Stomach (tissue), 8 donors: ENCODE measurements at regions not wholly inside any gene's neighbourhood (a gene's known extent, or its start where the extent isn't known, plus 50 kb on each side); places are given as distances from the start of the nearest gene placed in this dataset.

Experiments used
- DNase-seq, 2 donors: peaks; one replicate each; pipeline versions ENCODE4 v3.0.0 to v3.0.0-alpha.2; 2013 to 2019
- H3K27ac ChIP-seq, 5 donors: fragments of 200-600 bp in 4 of 5; sonication (generic) in 4 of 5; one replicate each; pipeline ENCODE4 v1.5.1; 2013 to 2019; ENCODE audit warnings: mild to moderate bottlenecking in 1 of 5, moderate library complexity in 1 of 5
- H3K27me3 ChIP-seq, 3 donors: fragments of 200-600 bp; sonication (generic); one replicate each; pipeline ENCODE4 v1.5.1; 2017 to 2019; ENCODE audit warnings: mixed run types in 1 of 3
- H3K36me3 ChIP-seq, 4 donors: fragments of 200-600 bp; sonication (generic); 1 replicate in 3 of 4; 2 replicates in 1 of 4; pipeline ENCODE4 v1.5.1; 2016 to 2019
- H3K4me1 ChIP-seq, 4 donors: fragments of 200-600 bp; sonication (generic); one replicate each; pipeline ENCODE4 v1.5.1; 2016 to 2019
- H3K4me3 ChIP-seq, 4 donors: fragments of 200-600 bp; sonication (generic) in 3 of 4; one replicate each; pipeline ENCODE4 v1.5.1; 2016 to 2019; ENCODE audit warnings: mild to moderate bottlenecking in 1 of 4
- H3K9me3 ChIP-seq, 4 donors: fragments of 200-600 bp; sonication (generic); one replicate each; pipeline ENCODE4 v1.5.1; 2016 to 2019
- EP300 ChIP-seq: sonication (generic); formaldehyde crosslinking; IDR thresholded peaks from one replicate; pipeline ENCODE4 v1.6.1; 2017; ENCODE audit warnings: antibody characterized with exemption
- POLR2A ChIP-seq, 4 donors: fragments of 450-650 bp; IDR thresholded peaks; one replicate each; pipeline ENCODE4 v1.6.1; 2016; ENCODE audit warnings: antibody characterized with exemption in 4 of 4, control low read depth in 2 of 4, mild to moderate bottlenecking in 1 of 4, moderate library complexity in 1 of 4
- POLR2AphosphoS5 ChIP-seq, 3 donors: sonication (generic); formaldehyde crosslinking; IDR thresholded peaks; one replicate each; pipeline ENCODE4 v1.6.1; 2016; ENCODE audit warnings: antibody characterized with exemption in 3 of 3
- WGBS, 5 donors: extraction: QIAGEN DNeasy Blood & Tissue Kit in 3 of 5; methylation state at CpG; one replicate each; pipeline versions ENCODE4 v1.1.5 to v1.1.7; 2013 to 2018; 5-methylcytosine and 5-hydroxymethylcytosine counted together
- intact Hi-C: fragments of 100-400 bp; cut with DNase I; formaldehyde crosslinking; loops from one replicate; pipeline ENCODE4 v1.15.1; 2023; ENCODE audit warnings: low total_unique reads
- TF ChIP-seq, protein P1 (sequence below), 7 experiments: fragments of 450-650 bp in 4 of 7; fragments of 200-600 bp in 3 of 7; sonication (generic) in 3 of 7; IDR thresholded peaks; one replicate each; pipeline ENCODE4 v1.5.1; 2016 to 2019; ENCODE audit warnings: antibody characterized with exemption in 7 of 7, control low read depth in 2 of 7, mild to moderate bottlenecking in 1 of 7
- donor health status: healthy with polysubstance abuse.
- donor health status: Bipolar disorder and iron deficiency.
- donor health status: healthy.

DNA sequence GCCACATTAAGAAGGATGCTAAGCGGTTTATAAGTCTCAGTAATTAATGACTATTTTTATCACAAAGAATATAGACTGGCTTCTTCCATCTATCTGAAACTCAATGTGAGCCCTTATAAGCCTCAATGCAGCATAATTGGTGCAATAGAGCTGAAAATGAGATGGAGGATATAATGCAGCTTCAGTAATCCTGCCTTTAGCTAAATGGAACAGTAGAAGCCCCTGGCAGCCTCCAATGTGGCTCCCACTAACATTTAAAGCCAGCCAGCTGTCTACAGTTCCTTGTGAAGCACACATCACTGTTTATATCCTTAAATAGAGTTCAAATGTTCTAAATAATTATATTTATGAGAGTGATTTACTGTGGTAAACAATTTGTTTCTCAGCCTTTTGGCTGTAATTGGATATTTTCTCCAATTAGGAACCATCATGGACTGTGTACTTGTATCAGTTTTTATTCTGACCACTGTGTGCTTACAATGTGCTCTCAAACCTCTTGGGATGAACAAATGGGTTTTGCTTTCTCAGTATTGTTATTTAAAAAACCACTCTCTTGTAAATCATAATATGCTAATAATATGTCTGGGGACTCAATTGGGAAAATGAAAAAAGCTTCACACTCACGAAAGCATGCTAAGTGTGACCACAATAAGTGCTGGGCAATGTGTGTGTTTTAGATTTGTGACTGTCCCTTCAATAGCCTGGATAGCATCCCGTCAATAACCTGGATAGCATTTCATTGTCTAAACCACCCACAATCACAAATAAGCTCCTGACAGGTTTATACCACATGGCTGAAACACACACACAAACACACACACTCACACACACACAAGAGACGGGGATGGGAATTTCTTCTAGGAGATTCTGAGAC lies 366.6 kb downstream of the GBE1 start:
- TF ChIP-seq POLR2AphosphoS5 (IDR thresholded peaks at IDR 0.05), result no peak
- no peak for TF ChIP-seq POLR2A (IDR thresholded peaks at IDR 0.05)
- TF ChIP-seq, protein P1, sequence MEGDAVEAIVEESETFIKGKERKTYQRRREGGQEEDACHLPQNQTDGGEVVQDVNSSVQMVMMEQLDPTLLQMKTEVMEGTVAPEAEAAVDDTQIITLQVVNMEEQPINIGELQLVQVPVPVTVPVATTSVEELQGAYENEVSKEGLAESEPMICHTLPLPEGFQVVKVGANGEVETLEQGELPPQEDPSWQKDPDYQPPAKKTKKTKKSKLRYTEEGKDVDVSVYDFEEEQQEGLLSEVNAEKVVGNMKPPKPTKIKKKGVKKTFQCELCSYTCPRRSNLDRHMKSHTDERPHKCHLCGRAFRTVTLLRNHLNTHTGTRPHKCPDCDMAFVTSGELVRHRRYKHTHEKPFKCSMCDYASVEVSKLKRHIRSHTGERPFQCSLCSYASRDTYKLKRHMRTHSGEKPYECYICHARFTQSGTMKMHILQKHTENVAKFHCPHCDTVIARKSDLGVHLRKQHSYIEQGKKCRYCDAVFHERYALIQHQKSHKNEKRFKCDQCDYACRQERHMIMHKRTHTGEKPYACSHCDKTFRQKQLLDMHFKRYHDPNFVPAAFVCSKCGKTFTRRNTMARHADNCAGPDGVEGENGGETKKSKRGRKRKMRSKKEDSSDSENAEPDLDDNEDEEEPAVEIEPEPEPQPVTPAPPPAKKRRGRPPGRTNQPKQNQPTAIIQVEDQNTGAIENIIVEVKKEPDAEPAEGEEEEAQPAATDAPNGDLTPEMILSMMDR (IDR thresholded peaks at IDR 0.05), result no peak
- no peak for TF ChIP-seq EP300
- Histone ChIP-seq H3K9me3 (no peaks in the 10 kb centered on the region), H3K36me3 (no peaks in the 10 kb centered on the region), H3K4me3 (no peak overlapping the region), H3K27me3 (no peaks in the 10 kb centered on the region), H3K27ac (no peak overlapping the region), H3K4me1 (no peaks in the 10 kb centered on the region)
- no peak for DNase-seq
- intact Hi-C loops, result no loop called here
- 65 to 83% (median 74%) methylated on average over 4 of the region's 4 CpGs for WGBS, 5 donors

GRCh38 chr3:81393251-81393650 lies 368.2 kb downstream of the GBE1 start:
- intact Hi-C loops, result no loop called here
- no peak overlapping the region for H3K27ac ChIP-seq
- TF ChIP-seq POLR2AphosphoS5 (IDR thresholded peaks at IDR 0.05), result no peak
- TF ChIP-seq EP300, result no peak
- no peak for TF ChIP-seq POLR2A (IDR thresholded peaks at IDR 0.05)
- TF ChIP-seq, protein P1 (IDR thresholded peaks at IDR 0.05), result no peak
- no peaks in the 10 kb centered on the region for H3K27me3 ChIP-seq
- 30 to 73% (median 47%) methylated on average over 1 of the region's 1 CpG for WGBS, 5 donors
- no peaks in the 10 kb centered on the region for H3K36me3 ChIP-seq
- no peaks in the 10 kb centered on the region for H3K4me1 ChIP-seq
- no peaks in the 10 kb centered on the region for H3K9me3 ChIP-seq
- no peak overlapping the region for H3K4me3 ChIP-seq
- DNase-seq, result no peak

- DNase-seq, result no peak
- no peaks in the 10 kb centered on the region for H3K4me1 ChIP-seq
- intact Hi-C loops, result no loop called here
- TF ChIP-seq POLR2A (IDR thresholded peaks at IDR 0.05), result no peak
- TF ChIP-seq, protein P1 (IDR thresholded peaks at IDR 0.05), result no peak
- no peak for TF ChIP-seq POLR2AphosphoS5 (IDR thresholded peaks at IDR 0.05)
- TF ChIP-seq EP300, result no peak
- no peak overlapping the region for H3K4me3 ChIP-seq
- no peaks in the 10 kb centered on the region for H3K9me3 ChIP-seq
- H3K27me3 ChIP-seq, result no peaks in the 10 kb centered on the region
- no peaks in the 10 kb centered on the region for H3K36me3 ChIP-seq
- H3K27ac ChIP-seq, result no peak overlapping the region
Observed at GRCh38 chr3:81390796-81391195, 370.6 kb downstream of the GBE1 start.

DNA sequence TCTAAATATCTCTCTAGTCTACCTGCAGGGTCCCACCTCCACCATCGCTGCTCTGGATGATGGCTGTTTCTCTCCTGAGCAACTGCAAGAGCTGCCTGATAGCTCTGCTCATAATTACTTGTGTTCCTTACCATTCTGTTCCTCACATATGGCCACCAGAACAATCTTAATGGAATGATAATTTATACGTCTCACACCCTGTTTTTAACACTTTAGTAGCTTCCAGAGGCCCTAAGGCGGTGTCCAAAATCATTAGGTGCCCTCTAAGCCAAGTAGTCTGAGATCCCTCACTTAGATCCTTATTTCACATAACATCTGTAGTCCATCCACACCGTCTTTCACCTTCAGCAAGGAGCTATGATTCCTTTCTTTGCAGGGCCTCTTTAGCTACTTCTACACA lies 373.3 kb downstream of the GBE1 start:
- WGBS, 5 donors, result 79 to 92% (median 88%) methylated on average over 4 of the region's 4 CpGs
- intact Hi-C loops, result no loop called here
- H3K27me3 ChIP-seq, result no peaks in the 10 kb centered on the region
- TF ChIP-seq, protein P1 (IDR thresholded peaks at IDR 0.05), result no peak
- TF ChIP-seq POLR2A (IDR thresholded peaks at IDR 0.05) (no peak), EP300 (no peak), POLR2AphosphoS5 (IDR thresholded peaks at IDR 0.05) (no peak)
- no peaks in the 10 kb centered on the region for H3K36me3 ChIP-seq
- H3K9me3 ChIP-seq, result no peaks in the 10 kb centered on the region
- H3K4me3 ChIP-seq, result no peak overlapping the region
- no peaks in the 10 kb centered on the region for H3K4me1 ChIP-seq
- no peak for DNase-seq
- no peak overlapping the region for H3K27ac ChIP-seq
